Hepatocyte (in vitro differentiated cells): ENCODE measurements at regions not wholly inside any gene's neighbourhood (a gene's known extent, or its start where the extent isn't known, plus 50 kb on each side); places are given as distances from the start of the nearest gene placed in this dataset.

Experiments used
- CTCF ChIP-seq: fragments of 200-600 bp; sonication (generic); IDR thresholded peaks from 2 replicates; pipeline ENCODE4 v1.5.1; 2016; ENCODE audit warnings: antibody characterized with exemption, mild to moderate bottlenecking; ENCODE audit not compliant: poor library complexity
- EZH2 ChIP-seq: fragments of 200-600 bp; sonication (generic); IDR thresholded peaks from 2 replicates; pipeline ENCODE4 v1.6.1; 2016; ENCODE audit warnings: antibody characterized with exemption, mild to moderate bottlenecking, borderline replicate concordance
- EZH2phosphoT487 ChIP-seq: fragments of 200-600 bp; sonication (generic); IDR thresholded peaks from one replicate; pipeline ENCODE4 v1.6.1; 2018; ENCODE audit warnings: antibody characterized with exemption, mild to moderate bottlenecking, low read depth, moderate library complexity; ENCODE audit not compliant: unreplicated experiment, severe bottlenecking

- TF ChIP-seq CTCF (no peak), EZH2 (no peak), EZH2phosphoT487 (no peak)
These were observed 606.3 kb downstream of the NUF2 start for GRCh38 chr1:163928069-163928468.
